ENCODE measurements at regions not wholly inside any gene's neighbourhood (a gene's known extent, or its start where the extent isn't known, plus 50 kb on each side); places are given as distances from the start of the nearest gene placed in this dataset.

- no peak for DNase-seq (ENCODE audit: low spot score)
- H3K27ac ChIP-seq (ENCODE audit: low read depth, low read length, poor library complexity, severe bottlenecking), result no peak overlapping the region
- no peak overlapping the region for H3K4me2 ChIP-seq (ENCODE audit: low read length)
- H2AFZ ChIP-seq (ENCODE audit: low read length), result no peak overlapping the region
- ChIA-PET CTCF (ENCODE audit: unreplicated experiment) (no interaction called here), POLR2A (interaction anchor here (0.6 kb wide), 1 partner anchor 262 kb away, joined by 3 read pairs; no protein-coding TSS in a partner anchor)
- TF ChIP-seq EZH2phosphoT487 (IDR thresholded peaks at IDR 0.05; ENCODE audit: borderline replicate concordance, low read depth, low read length) (no peak), CTCF (conservative IDR thresholded peaks at IDR 0.05; ENCODE audit: low read length) (no peak)
- no peaks in the 10 kb centered on the region; the same call in 1 of the 2 replicates for H3K9me3 ChIP-seq (ENCODE audit: low read length)
- H4K20me1 ChIP-seq (ENCODE audit: insufficient read depth, low read length), result no peaks in the 10 kb centered on the region
- BruUV-seq (replicated peaks), result no TSS peak
- H3K9me2 ChIP-seq (ENCODE audit: insufficient read depth, low read length), result no peaks in the 10 kb centered on the region
- intact Hi-C loops (cut with micrococcal nuclease; ENCODE audit: unreplicated experiment), result no loop called here
- H3K36me3 ChIP-seq (ENCODE audit: insufficient read depth, low read length), result no peaks in the 10 kb centered on the region
- H3K4me1 ChIP-seq (ENCODE audit: insufficient read depth, low read length, poor library complexity, severe bottlenecking), result no peaks in the 10 kb centered on the region
- H3K4me3 ChIP-seq (ENCODE audit: low read depth, low read length, poor library complexity, severe bottlenecking), result no peak overlapping the region
- no peaks in the 10 kb centered on the region for H3K79me2 ChIP-seq (ENCODE audit: insufficient read depth, low read depth, low read length)
Observed at GRCh38 chr13:86399572-86399971, 600.4 kb upstream of the SLITRK6 start.

GRCh38 chr13:86402500-86402899, 603.3 kb upstream of the SLITRK6 start:
- TF ChIP-seq CTCF (conservative IDR thresholded peaks at IDR 0.05; ENCODE audit: low read length), result no peak
- no peak for TF ChIP-seq EZH2phosphoT487 (IDR thresholded peaks at IDR 0.05; ENCODE audit: borderline replicate concordance, low read depth, low read length)
- no peaks in the 10 kb centered on the region; the same call in 1 of the 2 replicates for H3K9me3 ChIP-seq (ENCODE audit: low read length)
- no peak overlapping the region for H3K27ac ChIP-seq (ENCODE audit: low read depth, low read length, poor library complexity, severe bottlenecking)
- no TSS peak for BruUV-seq (replicated peaks)
- H3K4me2 ChIP-seq (ENCODE audit: low read length), result no peak overlapping the region
- H2AFZ ChIP-seq (ENCODE audit: low read length), result no peak overlapping the region
- POLR2A ChIA-PET, result no interaction called here
- H3K9me2 ChIP-seq (ENCODE audit: insufficient read depth, low read length), result no peaks in the 10 kb centered on the region
- no peaks in the 10 kb centered on the region for H3K79me2 ChIP-seq (ENCODE audit: insufficient read depth, low read depth, low read length)
- CTCF ChIA-PET (ENCODE audit: unreplicated experiment), result no interaction called here
- no peaks in the 10 kb centered on the region for H3K36me3 ChIP-seq (ENCODE audit: insufficient read depth, low read length)
- intact Hi-C loops (cut with micrococcal nuclease; ENCODE audit: unreplicated experiment), result no loop called here
- no peaks in the 10 kb centered on the region for H4K20me1 ChIP-seq (ENCODE audit: insufficient read depth, low read length)
- no peaks in the 10 kb centered on the region for H3K4me1 ChIP-seq (ENCODE audit: insufficient read depth, low read length, poor library complexity, severe bottlenecking)
- H3K4me3 ChIP-seq (ENCODE audit: low read depth, low read length, poor library complexity, severe bottlenecking), result no peak overlapping the region
- no peak for DNase-seq (ENCODE audit: low spot score)

GRCh38 chr13:86403181-86403580, 604.0 kb upstream of the SLITRK6 start:
- Histone ChIP-seq H3K27ac (ENCODE audit: low read depth, low read length, poor library complexity, severe bottlenecking) (no peak overlapping the region), H3K9me2 (ENCODE audit: insufficient read depth, low read length) (no peaks in the 10 kb centered on the region), H2AFZ (ENCODE audit: low read length) (no peak overlapping the region), H3K4me2 (ENCODE audit: low read length) (no peak overlapping the region), H4K20me1 (ENCODE audit: insufficient read depth, low read length) (no peaks in the 10 kb centered on the region), H3K36me3 (ENCODE audit: insufficient read depth, low read length) (no peaks in the 10 kb centered on the region), H3K79me2 (ENCODE audit: insufficient read depth, low read depth, low read length) (no peaks in the 10 kb centered on the region), H3K9me3 (ENCODE audit: low read length) (no peaks in the 10 kb centered on the region; the same call in 1 of the 2 replicates), H3K4me1 (ENCODE audit: insufficient read depth, low read length, poor library complexity, severe bottlenecking) (no peaks in the 10 kb centered on the region), H3K4me3 (ENCODE audit: low read depth, low read length, poor library complexity, severe bottlenecking) (no peak overlapping the region)
- DNase-seq (ENCODE audit: low spot score), result no peak
- ChIA-PET POLR2A (no interaction called here), CTCF (ENCODE audit: unreplicated experiment) (no interaction called here)
- BruUV-seq (replicated peaks), result no TSS peak
- TF ChIP-seq CTCF (conservative IDR thresholded peaks at IDR 0.05; ENCODE audit: low read length) (no peak), EZH2phosphoT487 (IDR thresholded peaks at IDR 0.05; ENCODE audit: borderline replicate concordance, low read depth, low read length) (no peak)
- intact Hi-C loops (cut with micrococcal nuclease; ENCODE audit: unreplicated experiment), result no loop called here
